ENCODE measurements at regions not wholly inside any gene's neighbourhood (a gene's known extent, or its start where the extent isn't known, plus 50 kb on each side); places are given as distances from the start of the nearest gene placed in this dataset.
"Not testable (repeated sequence)": the region's sequence is repeated elsewhere in the genome, so short reads cannot be mapped to it uniquely, and the experiment has no call there.

DNA sequence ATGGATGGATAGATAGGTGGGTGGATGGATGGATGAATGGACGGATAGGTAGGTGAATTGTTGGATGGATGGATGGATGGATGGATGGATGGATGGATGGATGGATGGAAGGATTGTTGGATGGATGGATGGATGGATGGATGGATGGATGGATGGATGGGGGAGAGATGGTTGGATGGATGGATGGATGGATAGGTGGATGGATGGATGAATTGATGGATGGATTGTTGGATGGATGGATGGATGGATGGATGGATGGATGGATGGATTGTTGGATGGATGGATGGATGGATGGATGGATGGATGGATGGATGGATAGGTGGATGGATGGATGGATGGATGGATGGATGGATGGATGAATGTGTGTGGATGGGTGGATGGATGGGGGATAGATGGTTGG lies 476.6 kb downstream of the MN1 start:
- TF ChIP-seq, protein P1, sequence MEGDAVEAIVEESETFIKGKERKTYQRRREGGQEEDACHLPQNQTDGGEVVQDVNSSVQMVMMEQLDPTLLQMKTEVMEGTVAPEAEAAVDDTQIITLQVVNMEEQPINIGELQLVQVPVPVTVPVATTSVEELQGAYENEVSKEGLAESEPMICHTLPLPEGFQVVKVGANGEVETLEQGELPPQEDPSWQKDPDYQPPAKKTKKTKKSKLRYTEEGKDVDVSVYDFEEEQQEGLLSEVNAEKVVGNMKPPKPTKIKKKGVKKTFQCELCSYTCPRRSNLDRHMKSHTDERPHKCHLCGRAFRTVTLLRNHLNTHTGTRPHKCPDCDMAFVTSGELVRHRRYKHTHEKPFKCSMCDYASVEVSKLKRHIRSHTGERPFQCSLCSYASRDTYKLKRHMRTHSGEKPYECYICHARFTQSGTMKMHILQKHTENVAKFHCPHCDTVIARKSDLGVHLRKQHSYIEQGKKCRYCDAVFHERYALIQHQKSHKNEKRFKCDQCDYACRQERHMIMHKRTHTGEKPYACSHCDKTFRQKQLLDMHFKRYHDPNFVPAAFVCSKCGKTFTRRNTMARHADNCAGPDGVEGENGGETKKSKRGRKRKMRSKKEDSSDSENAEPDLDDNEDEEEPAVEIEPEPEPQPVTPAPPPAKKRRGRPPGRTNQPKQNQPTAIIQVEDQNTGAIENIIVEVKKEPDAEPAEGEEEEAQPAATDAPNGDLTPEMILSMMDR (IDR thresholded peaks at IDR 0.05; ENCODE audit: insufficient read depth, low read depth, low read length), result not testable (repeated sequence)
- not testable (repeated sequence) for TF ChIP-seq EZH2 (IDR thresholded peaks at IDR 0.05; ENCODE audit: insufficient read depth, low read length)

Data from astrocyte (in vitro differentiated cells and primary cell).